Activated T-helper 2 cell treated with anti-CD3 and anti-CD28 coated beads, Interferon-gamma antibody, Interleukin-2, Interleukin-4, amounts not matched to agents 10 μg/mL and 5 μg/mL and 100 μg/mL, durations not matched to agents 14 hours and 24 hours and 36 hours (primary cell): ENCODE measurements at regions not wholly inside any gene's neighbourhood (a gene's known extent, or its start where the extent isn't known, plus 50 kb on each side); places are given as distances from the start of the nearest gene placed in this dataset.

Experiments used
- DNase-seq: peaks from one replicate; pipeline ENCODE4 v3.0.0; 2021; ENCODE audit warnings: low spot score
- H3K27ac Mint-ChIP-seq: one replicate; pipeline ENCODE4 v1.8.0; 2021; ENCODE audit warnings: mixed read lengths
- H3K27me3 Mint-ChIP-seq: one replicate; pipeline ENCODE4 v1.8.0; 2021; ENCODE audit warnings: low read depth, mixed read lengths
- H3K36me3 Mint-ChIP-seq: one replicate; pipeline ENCODE4 v1.8.0; 2021; ENCODE audit warnings: low read depth, mixed read lengths
- H3K4me1 Mint-ChIP-seq: one replicate; pipeline ENCODE4 v1.8.0; 2021; ENCODE audit warnings: low read depth, mixed read lengths
- H3K4me3 Mint-ChIP-seq: one replicate; pipeline ENCODE4 v1.8.0; 2021; ENCODE audit warnings: low read depth, mild to moderate bottlenecking, moderate library complexity, mixed read lengths
- H3K9me3 Mint-ChIP-seq: one replicate; pipeline ENCODE4 v1.8.0; 2021; ENCODE audit warnings: mixed read lengths
- intact Hi-C: fragments of 100-400 bp; cut with micrococcal nuclease; formaldehyde crosslinking; loops from one replicate; pipeline ENCODE4 v1.15.1; 2023

- intact Hi-C loops, result no loop called here
- peaks cover 30% of the 10 kb centered on the region for H3K27me3 Mint-ChIP-seq
- no peak overlapping the region for H3K4me3 Mint-ChIP-seq
- H3K27ac Mint-ChIP-seq, result no peak overlapping the region
- no peaks in the 10 kb centered on the region for H3K36me3 Mint-ChIP-seq
- no peak for DNase-seq
- H3K9me3 Mint-ChIP-seq, result no peaks in the 10 kb centered on the region
- no peaks in the 10 kb centered on the region for H3K4me1 Mint-ChIP-seq
Observed at GRCh38 chr21:35637431-35637830, 422.9 kb downstream of the SETD4 start.

GRCh38 chr21:35635994-35636393 is 424.3 kb downstream of the SETD4 start:
- no peaks in the 10 kb centered on the region for H3K9me3 Mint-ChIP-seq
- H3K27me3 Mint-ChIP-seq, result peaks cover 23% of the 10 kb centered on the region
- H3K36me3 Mint-ChIP-seq, result no peaks in the 10 kb centered on the region
- no peak for DNase-seq
- intact Hi-C loops, result no loop called here
- H3K4me1 Mint-ChIP-seq, result no peaks in the 10 kb centered on the region
- H3K4me3 Mint-ChIP-seq, result no peak overlapping the region
- H3K27ac Mint-ChIP-seq, result no peak overlapping the region

GRCh38 chr21:35635261-35635660 is 425.1 kb downstream of the SETD4 start:
- no peak overlapping the region for H3K4me3 Mint-ChIP-seq
- H3K27me3 Mint-ChIP-seq, result peaks cover 17% of the 10 kb centered on the region
- H3K9me3 Mint-ChIP-seq, result no peaks in the 10 kb centered on the region
- no peaks in the 10 kb centered on the region for H3K36me3 Mint-ChIP-seq
- DNase-seq, result no peak
- H3K27ac Mint-ChIP-seq, result no peak overlapping the region
- H3K4me1 Mint-ChIP-seq, result no peaks in the 10 kb centered on the region
- intact Hi-C loops, result no loop called here

GRCh38 chr21:35633501-35633900 is 426.8 kb downstream of the SETD4 start:
- no peak for DNase-seq
- Mint-ChIP-seq H3K27me3 (peaks cover 17% of the 10 kb centered on the region), H3K9me3 (no peaks in the 10 kb centered on the region), H3K27ac (no peak overlapping the region), H3K36me3 (no peaks in the 10 kb centered on the region), H3K4me1 (no peaks in the 10 kb centered on the region), H3K4me3 (no peak overlapping the region)
- intact Hi-C loops, result no loop called here

- no peaks in the 10 kb centered on the region for H3K4me1 Mint-ChIP-seq
- intact Hi-C loops, result no loop called here
- no peak overlapping the region for H3K4me3 Mint-ChIP-seq
- no peak for DNase-seq
- H3K27ac Mint-ChIP-seq, result no peak overlapping the region
- H3K36me3 Mint-ChIP-seq, result no peaks in the 10 kb centered on the region
- H3K9me3 Mint-ChIP-seq, result no peaks in the 10 kb centered on the region
- H3K27me3 Mint-ChIP-seq, result peaks cover 22% of the 10 kb centered on the region
Observed at GRCh38 chr21:35632711-35633110, 427.6 kb downstream of the SETD4 start.

- Mint-ChIP-seq H3K4me1 (no peaks in the 10 kb centered on the region), H3K9me3 (no peaks in the 10 kb centered on the region), H3K4me3 (no peak overlapping the region), H3K27ac (no peak overlapping the region), H3K27me3 (peaks cover 25% of the 10 kb centered on the region), H3K36me3 (no peaks in the 10 kb centered on the region)
- intact Hi-C loops, result no loop called here
- no peak for DNase-seq
Observed at GRCh38 chr21:35628316-35628715, 432.0 kb downstream of the SETD4 start.

GRCh38 chr21:35627462-35627861 is 432.9 kb downstream of the SETD4 start:
- Mint-ChIP-seq H3K9me3 (no peaks in the 10 kb centered on the region), H3K4me1 (no peaks in the 10 kb centered on the region), H3K27ac (no peak overlapping the region), H3K36me3 (no peaks in the 10 kb centered on the region), H3K4me3 (no peak overlapping the region), H3K27me3 (peaks cover 26% of the 10 kb centered on the region)
- DNase-seq, result no peak
- intact Hi-C loops, result no loop called here

GRCh38 chr21:35625576-35625975 is 434.8 kb downstream of the SETD4 start:
- no peaks in the 10 kb centered on the region for H3K36me3 Mint-ChIP-seq
- H3K4me3 Mint-ChIP-seq, result no peak overlapping the region
- no peak for DNase-seq
- no peak overlapping the region for H3K27ac Mint-ChIP-seq
- no peaks in the 10 kb centered on the region for H3K4me1 Mint-ChIP-seq
- H3K27me3 Mint-ChIP-seq, result peaks cover 28% of the 10 kb centered on the region
- intact Hi-C loops, result no loop called here
- no peaks in the 10 kb centered on the region for H3K9me3 Mint-ChIP-seq

- no peak overlapping the region for H3K27ac Mint-ChIP-seq
- H3K4me1 Mint-ChIP-seq, result no peaks in the 10 kb centered on the region
- peaks cover 27% of the 10 kb centered on the region for H3K27me3 Mint-ChIP-seq
- H3K4me3 Mint-ChIP-seq, result no peak overlapping the region
- intact Hi-C loops, result no loop called here
- no peak for DNase-seq
- H3K9me3 Mint-ChIP-seq, result no peaks in the 10 kb centered on the region
- H3K36me3 Mint-ChIP-seq, result no peaks in the 10 kb centered on the region
Observed at GRCh38 chr21:35624901-35625300, 435.4 kb downstream of the SETD4 start.

GRCh38 chr21:35622612-35623011 is 437.7 kb downstream of the SETD4 start:
- Mint-ChIP-seq H3K4me1 (peaks cover 4% of the 10 kb centered on the region), H3K27ac (no peak overlapping the region), H3K36me3 (no peaks in the 10 kb centered on the region), H3K4me3 (no peak overlapping the region), H3K9me3 (no peaks in the 10 kb centered on the region), H3K27me3 (peaks cover 29% of the 10 kb centered on the region)
- intact Hi-C loops, result no loop called here
- DNase-seq, result no peak

- Mint-ChIP-seq H3K27me3 (peaks cover 25% of the 10 kb centered on the region), H3K4me1 (peaks cover 13% of the 10 kb centered on the region), H3K27ac (no peak overlapping the region), H3K9me3 (no peaks in the 10 kb centered on the region), H3K36me3 (no peaks in the 10 kb centered on the region), H3K4me3 (no peak overlapping the region)
- intact Hi-C loops, result no loop called here
- no peak for DNase-seq
Observed at GRCh38 chr21:35619184-35619583, 441.1 kb downstream of the SETD4 start.

- intact Hi-C loops, result loop anchor here (2.0 kb wide), 1 partner anchor 873 kb away; no protein-coding TSS in a partner anchor
- Mint-ChIP-seq H3K4me3 (no peak overlapping the region), H3K4me1 (peaks cover 13% of the 10 kb centered on the region)
Observed at GRCh38 chr21:35617491-35617890, 442.8 kb downstream of the SETD4 start.

GRCh38 chr21:35616090-35616489 is 444.2 kb downstream of the SETD4 start:
- Mint-ChIP-seq H3K27me3 (peaks cover 19% of the 10 kb centered on the region), H3K27ac (no peak overlapping the region), H3K36me3 (no peaks in the 10 kb centered on the region), H3K4me1 (peaks cover 13% of the 10 kb centered on the region), H3K9me3 (no peaks in the 10 kb centered on the region), H3K4me3 (no peak overlapping the region)
- intact Hi-C loops, result loop anchor here (2.0 kb wide), 1 partner anchor 871 kb away; no protein-coding TSS in a partner anchor
- no peak for DNase-seq

More at GRCh38 chr21:35617491-35617890, 442.8 kb downstream of the SETD4 start:
- Mint-ChIP-seq H3K27ac (no peak overlapping the region), H3K36me3 (no peaks in the 10 kb centered on the region), H3K27me3 (peaks cover 18% of the 10 kb centered on the region), H3K9me3 (no peaks in the 10 kb centered on the region)
- DNase-seq, result no peak

GRCh38 chr21:35615325-35615724 is 445.0 kb downstream of the SETD4 start:
- Mint-ChIP-seq H3K9me3 (no peaks in the 10 kb centered on the region), H3K27ac (no peak overlapping the region), H3K4me3 (no peak overlapping the region), H3K36me3 (no peaks in the 10 kb centered on the region), H3K4me1 (peaks cover 13% of the 10 kb centered on the region), H3K27me3 (peaks cover 23% of the 10 kb centered on the region)
- no peak for DNase-seq
- intact Hi-C loops, result no loop called here
